HG03457 (cell line): ENCODE measurements at regions not wholly inside any gene's neighbourhood (a gene's known extent, or its start where the extent isn't known, plus 50 kb on each side); places are given as distances from the start of the nearest gene placed in this dataset.
"Not testable (repeated sequence)": the region's sequence is repeated elsewhere in the genome, so short reads cannot be mapped to it uniquely, and the experiment has no call there.

Source experiments
- ATAC-seq: cut with Tn5 transposase; IDR thresholded peaks from one replicate; pipeline ENCODE4 v1.9.1; 2021; ENCODE audit warnings: moderate number of reproducible peaks; ENCODE audit not compliant: unreplicated experiment

DNA sequence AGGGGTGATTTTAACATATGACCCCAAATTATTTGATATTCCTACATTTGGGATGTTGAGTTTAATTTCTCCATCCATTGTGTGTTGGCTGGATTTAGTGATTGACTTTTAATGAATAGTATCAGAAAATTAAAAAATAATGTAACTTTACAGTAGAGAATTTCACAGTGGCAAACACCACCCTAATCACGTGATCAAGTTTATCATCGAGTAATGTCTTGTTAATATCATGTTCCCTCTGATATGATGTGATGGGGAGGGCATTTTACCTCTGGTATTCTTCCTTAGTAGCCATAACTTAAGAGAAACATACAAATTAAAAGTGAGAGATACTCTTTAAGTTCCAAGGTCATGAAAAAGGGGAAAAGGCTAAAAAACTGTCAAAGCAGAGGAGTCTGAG is 602.0 kb upstream of the CELF4 start:
- no peak for ATAC-seq

DNA sequence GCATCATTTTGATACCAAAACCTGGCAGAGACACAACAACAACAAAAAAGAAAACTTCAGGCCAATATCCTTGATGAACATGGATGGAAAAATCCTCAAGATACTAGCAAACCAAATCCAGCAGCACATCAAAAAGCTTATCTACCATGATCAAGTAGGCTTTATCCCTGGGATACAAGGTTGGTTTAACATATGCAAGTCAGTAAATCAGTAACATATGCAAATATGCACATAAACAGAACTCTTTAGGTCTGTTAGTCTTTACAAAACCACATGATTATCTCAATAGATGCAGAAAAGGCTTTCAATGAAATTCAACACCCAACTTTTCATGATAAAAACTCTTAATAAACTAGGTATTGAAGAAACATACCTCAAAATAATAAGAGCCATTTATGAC is 587.5 kb upstream of the CELF4 start:
- ATAC-seq: not testable (repeated sequence)

DNA sequence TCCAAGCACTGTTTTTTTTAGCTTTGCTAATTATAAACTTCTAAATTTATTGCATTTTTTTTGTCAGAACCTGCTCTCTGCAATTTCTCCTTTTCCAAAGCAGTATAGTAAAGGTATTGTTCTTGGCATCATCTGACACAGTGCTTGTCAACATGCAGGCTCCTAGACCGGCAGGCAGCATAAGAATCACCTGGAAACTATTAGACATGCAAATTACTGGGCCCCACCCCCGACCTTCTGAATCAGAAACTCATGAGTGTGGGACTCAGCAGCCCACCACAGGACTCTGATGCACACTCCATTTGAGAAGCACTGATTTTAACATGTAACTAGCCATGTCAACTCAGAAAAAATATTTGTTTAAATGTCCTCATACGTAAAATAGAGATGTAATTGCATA is 551.1 kb upstream of the CELF4 start:
- ATAC-seq: no peak

DNA sequence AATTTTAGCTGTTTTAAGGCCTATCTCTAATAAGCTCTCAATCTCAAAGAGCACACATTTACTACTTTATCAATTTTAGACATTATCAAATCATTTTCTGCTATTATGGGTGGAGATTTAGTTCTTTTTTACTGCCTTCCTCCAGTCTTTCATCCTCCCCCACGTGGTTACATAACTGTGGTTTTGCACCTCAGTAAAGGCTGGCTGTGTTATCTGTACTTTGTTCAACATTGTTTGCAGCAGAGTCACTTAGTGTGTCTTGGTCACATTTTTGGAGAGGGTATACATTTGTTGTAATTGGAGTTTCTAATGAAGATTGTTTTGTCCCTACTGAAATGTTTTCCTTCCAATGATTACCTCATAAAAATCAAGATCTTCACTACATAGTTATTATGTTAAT is 549.6 kb upstream of the CELF4 start:
- ATAC-seq: no peak

DNA sequence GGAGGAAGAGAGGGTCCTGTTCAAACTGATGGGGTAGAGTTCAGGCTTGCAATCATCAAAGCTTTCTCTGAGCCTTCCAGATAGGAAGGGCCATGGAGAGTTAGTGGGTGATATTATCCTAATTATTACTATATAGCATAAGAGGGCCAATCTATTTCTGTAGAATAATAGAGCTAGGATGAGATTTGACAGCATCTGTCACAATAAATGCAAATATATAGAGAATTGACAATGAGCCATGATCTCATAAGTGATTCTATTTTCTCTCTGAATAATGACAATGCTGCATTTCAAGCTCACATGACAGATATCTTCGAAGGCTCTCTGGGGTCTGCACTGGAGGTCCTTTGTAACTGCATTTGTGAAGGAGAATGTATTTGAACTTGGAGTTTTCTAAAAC is 521.9 kb upstream of the CELF4 start:
- ATAC-seq: no peak

DNA sequence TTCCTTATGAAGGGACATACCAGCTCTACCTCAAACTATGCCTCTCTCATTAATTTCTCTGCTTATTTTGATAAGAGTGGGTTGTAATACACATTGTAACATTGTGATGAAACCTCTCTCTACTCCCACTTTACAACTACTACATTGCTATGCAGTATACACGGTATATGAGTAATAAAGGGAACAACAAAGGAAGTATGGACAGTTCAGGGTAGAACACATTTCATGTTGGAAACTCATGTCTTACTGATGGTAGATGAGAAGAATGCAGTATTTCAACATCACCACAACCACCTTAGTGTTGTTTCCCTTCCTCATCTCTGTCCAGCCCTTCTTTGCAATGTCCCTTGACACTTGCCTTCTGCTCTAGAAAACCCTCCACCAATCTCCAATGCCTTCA is 515.9 kb upstream of the CELF4 start:
- no peak for ATAC-seq

DNA sequence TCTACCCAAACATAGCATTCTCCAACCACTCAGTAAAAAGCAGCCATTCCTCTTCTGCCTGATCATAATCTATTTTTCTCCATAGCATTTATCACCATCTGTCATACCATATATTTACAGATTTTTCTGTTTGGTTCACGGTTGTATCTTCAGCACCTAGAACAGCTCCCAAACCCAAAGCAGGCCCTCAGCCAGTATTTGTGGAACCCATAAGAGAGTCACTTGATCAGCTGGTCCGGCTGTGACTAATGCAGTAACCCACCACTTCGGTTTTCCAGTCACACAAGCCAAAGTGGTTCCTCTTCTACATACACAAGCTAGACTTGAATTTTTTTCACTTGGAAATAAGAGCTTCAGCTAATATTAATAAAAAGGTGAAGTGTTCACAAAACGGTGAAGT is 511.6 kb upstream of the CELF4 start:
- no peak for ATAC-seq

DNA sequence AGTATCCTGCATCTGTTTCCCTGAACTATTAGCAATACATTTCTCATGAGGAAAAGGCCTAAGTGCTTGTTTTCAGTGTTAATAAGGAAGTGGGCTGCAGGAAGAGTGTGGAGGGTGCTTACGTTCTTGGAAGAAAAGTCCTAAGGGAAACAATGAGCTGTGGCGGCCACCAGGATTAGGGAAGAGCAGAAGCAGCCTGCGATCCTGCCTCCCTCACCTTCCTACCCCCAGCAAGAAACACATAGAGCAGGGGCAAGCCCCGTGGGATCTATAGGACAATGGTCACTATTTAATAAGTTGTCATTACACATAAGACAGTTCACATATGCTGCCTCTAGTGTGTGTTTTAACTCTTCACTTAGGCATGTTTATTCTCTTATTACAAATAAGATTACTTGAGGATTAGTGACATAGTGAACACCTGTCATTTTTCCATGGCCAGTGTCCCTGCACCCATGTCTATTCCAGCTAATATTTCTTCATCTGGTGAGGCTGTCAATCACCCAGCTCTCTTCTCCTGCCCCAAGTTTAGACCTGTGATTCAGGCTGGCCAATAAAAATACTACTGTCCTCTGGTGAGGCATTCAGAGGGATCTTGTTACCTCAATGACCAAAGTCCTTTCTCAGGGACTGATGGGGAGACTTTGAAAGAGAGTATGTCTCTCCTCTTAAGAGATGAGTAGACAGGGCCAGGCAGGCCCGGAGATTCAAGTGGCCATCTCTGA is 510.9 kb upstream of the CELF4 start:
- no peak for ATAC-seq

DNA sequence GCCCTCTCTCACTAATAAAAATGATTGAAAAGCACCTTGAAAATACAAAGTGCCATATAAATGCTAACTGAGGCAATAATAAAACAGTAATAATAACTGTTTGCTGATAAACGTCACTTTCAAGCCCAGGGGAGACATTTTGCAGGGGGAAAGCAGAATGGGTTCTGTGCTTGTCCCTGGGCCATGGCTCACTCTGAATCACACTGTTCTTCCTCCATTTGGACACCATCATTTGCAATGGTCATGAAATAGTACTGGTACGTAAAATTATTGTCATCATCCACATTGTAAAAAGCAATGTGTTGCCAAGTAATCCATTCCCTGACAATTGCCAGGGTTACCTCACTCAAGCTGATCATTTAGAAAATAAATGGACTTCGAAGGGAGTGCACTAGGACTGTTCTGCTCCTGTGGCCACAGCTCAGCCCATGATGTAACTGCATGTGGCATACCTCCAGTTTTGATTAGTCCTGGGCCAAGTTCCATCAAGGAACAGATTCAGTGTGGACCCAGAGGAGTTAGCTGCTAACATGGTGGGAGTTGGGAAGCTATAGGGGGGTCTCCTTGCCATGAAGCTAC is 508.8 kb upstream of the CELF4 start:
- no peak for ATAC-seq

DNA sequence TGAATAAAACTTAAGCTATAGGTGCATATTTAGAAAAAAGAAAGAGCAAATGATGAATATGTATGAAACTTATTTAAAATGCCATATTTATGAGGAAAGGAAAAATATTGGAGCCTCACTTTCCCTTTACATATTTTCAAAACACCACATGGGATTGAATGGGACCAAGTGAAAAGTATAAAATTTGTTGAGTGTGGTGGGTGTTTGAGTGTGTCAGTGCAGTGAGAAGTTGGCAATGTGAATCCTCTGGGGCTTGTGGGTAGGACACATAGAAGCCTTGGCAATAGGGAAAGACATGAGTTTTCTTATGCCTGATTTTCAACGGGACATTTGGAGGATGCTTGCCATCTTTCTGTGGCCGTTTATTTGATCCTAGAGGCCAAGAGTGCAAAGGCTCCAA is 502.2 kb upstream of the CELF4 start:
- no peak for ATAC-seq

DNA sequence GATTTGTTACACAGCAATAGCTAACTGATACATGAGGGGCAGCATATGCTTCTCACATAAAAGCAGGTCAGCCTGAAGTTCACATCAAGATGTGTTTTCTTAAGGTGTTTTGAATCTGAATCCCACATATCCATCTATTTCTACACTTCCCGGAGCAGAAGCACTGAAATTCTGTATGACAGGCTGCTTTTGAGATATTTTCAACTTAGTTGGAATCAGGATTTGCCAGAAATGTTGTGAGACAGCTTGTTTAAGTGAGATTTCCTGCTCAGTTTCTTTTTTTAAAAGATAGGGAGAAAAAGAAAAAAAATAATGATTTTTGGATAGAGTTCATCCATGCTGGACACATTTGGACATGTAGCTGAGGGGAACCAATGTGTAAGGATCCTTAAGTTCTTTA is 501.5 kb upstream of the CELF4 start:
- ATAC-seq: no peak

DNA sequence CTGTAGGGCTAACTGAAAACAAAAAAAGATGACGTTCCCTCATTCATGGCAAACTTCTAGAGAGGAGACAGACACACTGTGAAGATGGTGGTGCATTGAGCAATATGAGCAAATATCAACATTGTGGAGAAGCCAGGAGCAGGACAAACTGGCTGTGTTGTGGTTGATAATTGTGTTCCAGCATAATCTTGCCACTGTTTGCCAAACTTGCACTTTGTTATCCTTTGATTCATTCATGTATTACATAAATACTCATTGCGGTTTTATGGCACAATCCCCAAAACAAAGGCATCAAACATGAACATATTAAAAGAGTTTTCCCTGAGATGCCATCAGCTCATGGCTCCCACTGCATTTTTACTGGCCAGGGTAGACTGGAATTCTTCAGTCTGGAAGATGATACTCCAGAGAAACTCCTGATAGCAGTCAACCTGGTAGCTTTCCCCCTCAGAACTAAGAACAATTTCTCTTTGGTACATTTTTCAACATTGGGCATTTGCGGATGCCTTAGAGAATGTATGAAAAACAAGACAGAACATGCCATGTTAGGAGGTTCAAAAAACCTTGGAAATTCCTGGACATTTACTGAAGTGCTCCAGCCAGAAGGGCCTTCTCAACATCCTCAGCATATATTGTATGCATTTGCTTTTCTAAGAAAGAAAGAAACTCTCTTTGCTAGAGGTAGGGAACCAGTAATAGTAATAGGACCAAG is 487.4 kb upstream of the CELF4 start:
- no peak for ATAC-seq

DNA sequence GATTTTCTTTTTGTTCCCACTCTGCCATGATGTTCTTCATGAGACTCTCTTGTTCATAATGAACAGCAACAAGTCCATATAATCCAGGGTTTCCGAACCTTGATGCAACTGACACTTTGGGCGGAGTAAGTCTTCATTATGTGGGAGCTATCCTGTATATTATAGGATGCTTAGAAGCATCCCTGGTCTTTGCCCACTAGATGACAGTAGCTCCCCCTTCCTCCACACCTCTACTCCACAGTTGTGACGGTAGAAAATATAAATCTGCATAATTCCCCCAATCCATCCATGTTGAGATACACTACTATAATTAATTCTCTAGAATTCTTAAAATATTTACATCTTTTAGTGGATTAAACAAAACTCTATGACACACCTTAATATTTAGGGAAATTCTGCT is 482.2 kb upstream of the CELF4 start:
- no peak for ATAC-seq

DNA sequence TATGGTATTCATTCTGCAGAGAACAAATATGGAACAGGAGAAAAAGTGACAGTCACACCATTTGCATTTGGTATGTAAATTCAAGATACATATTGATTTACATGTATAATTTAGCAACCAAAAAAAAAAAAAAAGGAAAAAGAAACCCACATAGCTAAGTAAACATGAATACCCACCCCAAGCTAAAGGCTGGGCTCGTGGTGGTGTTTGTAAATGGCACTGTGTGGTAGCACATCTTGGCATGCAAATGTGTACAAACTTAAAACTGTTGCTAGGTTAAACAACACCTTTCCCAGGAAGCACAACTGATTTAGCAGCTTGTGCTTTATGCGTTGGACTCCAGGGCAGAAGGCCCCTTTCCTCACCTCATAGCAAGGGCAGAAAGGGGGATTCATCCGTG is 481.1 kb upstream of the CELF4 start:
- ATAC-seq: no peak

DNA sequence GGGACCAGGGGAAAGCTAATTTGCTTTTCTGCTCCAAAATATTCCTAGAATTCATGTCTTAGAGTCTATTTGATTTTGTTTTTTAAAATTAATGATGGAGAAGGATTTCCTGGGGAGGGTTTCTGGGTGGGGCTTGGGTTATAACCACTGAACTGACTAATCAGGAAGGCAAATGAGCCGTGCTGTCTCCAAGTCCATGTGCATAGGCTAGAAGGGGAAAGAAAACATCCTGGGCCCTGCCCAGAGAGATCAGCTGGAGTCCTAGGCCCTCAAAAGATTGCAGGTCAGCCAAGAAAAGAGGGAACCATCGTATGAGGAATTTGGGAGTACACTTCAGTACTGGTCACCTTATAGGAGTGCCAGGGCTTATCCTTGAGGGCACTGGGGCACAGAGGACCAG is 480.2 kb upstream of the CELF4 start:
- no peak for ATAC-seq

DNA sequence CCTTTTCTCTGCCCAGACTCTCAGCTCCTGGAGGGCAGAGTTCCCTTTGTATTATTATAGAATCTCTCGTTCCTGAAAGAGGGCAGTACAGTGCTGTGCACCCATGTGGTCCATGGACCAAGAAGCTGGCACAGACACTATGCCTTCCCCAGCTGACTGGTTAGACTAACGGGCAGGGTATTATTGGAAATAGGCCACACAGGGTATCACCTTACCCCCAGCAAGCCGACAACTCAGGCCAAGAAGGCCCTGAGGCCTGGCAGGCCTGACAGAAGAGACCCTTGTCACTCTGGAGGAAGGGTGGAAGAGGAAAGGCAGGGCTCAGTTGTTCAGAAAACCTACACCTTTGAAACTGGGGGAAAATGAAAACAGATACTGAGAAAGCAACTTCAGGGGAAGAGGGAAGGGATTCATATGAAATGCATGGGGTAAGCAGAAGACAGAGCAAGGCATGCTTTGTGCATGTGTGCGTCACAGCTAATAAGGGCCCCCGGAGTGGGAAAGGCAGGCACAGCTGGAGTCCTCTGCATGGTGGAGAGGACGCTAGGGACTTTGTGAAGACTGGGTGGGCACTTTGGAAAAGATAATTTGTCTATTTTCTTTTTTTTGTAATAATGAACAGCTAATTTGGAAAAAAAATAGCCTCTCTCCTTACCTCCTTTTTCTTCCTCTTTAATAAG is 476.8 kb upstream of the CELF4 start:
- ATAC-seq: no peak

DNA sequence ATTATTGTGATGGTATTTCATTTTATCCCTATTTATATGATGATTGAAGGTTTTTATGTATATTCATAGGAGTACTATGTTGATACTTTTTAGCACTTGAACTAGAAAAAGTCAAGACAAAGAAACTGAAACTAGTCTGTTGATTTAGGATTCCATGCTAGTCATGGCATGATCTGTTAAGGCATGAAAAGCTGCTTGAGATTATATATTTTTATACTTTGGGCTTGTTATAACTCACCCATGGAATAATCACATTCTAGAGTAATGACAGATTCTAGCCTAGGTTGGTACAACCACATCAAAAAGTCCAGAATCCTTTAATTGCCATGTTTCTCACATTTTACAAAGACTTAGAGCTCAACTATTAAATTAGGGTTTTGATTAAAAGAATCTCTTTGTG is 472.6 kb upstream of the CELF4 start:
- no peak for ATAC-seq

DNA sequence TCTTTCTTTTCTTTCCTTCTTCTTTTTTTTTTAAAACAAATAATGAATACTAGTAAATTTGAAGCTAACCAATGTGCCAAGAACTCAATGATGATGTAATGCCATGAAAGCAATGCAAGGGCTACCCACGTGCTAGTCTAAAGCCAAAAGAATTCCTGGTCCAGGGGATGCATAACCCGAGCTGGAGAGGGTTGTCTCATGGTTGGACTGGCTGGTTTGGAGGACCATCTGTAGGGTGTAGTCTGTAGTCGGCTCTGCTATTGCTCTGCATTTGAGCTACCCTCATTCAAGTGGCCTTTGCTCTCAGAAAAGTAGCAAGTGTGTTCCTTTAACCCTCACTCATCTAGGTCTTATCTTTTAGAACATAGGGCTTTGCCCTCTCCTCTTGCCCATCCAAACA is 469.6 kb upstream of the CELF4 start:
- ATAC-seq: no peak

DNA sequence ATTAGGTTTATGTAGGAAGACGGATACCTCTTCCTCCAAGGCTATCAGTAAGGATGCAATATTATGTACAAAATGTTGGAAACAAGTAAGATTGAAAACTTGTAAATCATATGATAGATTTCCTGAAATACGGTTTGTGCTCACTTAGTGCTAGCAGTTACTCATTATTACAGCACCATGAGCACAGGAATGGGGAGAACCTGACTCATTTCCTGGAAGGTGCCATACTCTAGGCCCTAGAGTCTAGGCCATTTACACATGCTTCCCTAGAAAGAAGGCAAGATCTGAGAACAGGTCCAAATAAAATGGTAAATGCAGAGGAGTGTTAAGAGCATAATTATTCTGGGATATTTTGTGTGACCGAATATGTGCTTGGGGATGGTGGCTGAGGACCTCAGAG is 467.7 kb upstream of the CELF4 start:
- no peak for ATAC-seq

DNA sequence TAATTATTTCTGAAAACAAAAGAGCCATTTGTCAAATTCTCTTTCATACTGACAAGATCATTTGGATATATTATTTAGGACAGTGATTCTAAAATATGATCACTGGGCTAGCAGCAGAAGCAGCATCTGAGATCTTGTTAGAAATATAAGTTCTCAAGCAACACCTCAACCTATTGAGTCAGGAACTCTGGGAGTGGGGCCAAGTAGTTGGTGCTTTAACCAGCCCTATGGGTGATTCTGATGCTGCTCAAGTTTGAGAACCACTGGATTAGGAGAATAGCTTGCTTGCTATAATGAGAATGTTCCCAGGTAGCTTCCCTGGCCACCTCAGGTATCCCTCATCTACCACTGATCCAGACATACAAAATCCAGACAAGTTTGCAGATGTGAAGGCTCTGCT is 466.9 kb upstream of the CELF4 start:
- no peak for ATAC-seq

DNA sequence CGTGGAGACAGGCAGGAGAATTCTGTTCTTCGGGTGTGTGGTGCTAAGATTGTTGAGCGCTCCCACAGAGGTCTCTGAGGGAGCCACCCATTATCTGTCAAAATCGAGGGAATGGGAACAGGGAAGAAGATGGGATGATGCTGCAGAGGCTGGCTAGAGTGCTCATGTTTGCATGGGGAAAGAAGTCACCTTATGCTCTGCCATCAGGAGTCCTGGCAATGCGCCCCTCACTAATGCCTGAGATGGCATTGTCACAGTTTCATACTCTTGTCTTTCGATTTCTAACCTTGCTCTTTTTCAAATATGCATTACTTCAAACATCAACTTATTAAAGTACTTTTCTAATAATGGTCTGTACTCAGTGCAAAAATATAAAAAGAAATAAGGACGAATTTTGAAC is 463.3 kb upstream of the CELF4 start:
- no peak for ATAC-seq

DNA sequence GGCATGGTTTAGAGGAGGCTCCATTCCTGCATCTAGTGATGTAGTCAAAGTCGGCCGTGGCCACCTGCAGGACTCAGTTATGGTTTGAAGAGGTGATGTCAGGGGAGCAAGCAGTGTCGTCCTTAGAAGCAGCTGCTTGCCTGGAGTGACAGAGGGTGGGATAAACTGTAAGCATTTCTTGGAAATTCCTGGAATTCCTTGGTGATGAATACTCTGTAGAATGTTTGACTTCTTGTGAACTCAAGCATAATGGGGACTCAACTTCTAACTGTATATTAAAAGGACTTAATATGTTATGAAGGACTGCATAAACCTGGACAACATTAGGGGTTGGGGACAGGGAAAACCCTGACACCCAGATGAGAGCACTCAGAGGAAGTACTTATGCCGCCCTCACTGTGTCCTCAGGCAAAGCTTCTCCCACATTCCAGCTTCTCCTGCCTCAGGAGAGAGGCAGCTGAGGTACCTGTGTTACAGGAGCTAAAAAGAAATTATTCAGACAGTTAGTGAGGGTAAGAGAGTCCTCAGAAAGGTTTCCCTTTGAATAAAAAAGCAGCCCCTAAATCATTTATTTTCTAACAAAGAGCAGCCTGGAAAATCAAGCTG is 459.9 kb upstream of the CELF4 start:
- no peak for ATAC-seq
